HL-60 (cell line): ENCODE measurements at regions not wholly inside any gene's neighbourhood (a gene's known extent, or its start where the extent isn't known, plus 50 kb on each side); places are given as distances from the start of the nearest gene placed in this dataset.

Experiments used
- DNase-seq, 2 experiments: peaks; one replicate each; pipeline ENCODE4 v3.0.0-alpha.2; 2010 to 2020; ENCODE audit warnings: low read depth in 1 of 2, low spot score in 1 of 2
- H3K27ac ChIP-seq: fragments of 250-450 bp; sonication (Bioruptor Pico); replicated peaks from 2 replicates; pipeline ENCODE4 v1.5.1; 2020; ENCODE audit warnings: mild to moderate bottlenecking, moderate library complexity
- H3K27me3 ChIP-seq: fragments of 250-450 bp; sonication (Bioruptor Pico); 2 replicates; pipeline ENCODE4 v1.5.1; 2021; ENCODE audit warnings: mild to moderate bottlenecking, moderate library complexity; ENCODE audit not compliant: insufficient read depth, poor library complexity, severe bottlenecking
- H3K4me3 ChIP-seq: replicated peaks from 2 replicates; pipeline ENCODE4 v1.5.1; 2011; ENCODE audit warnings: mild to moderate bottlenecking, control low read depth, low read length; ENCODE audit not compliant: insufficient read depth
- CTCF ChIP-seq: IDR thresholded peaks from one replicate; pipeline ENCODE4 v1.5.1; 2011; ENCODE audit warnings: low read length, control low read depth, inconsistent platforms; ENCODE audit not compliant: insufficient read depth
- GABPA ChIP-seq: IDR thresholded peaks from 2 replicates; pipeline ENCODE4 v1.6.1; 2012; ENCODE audit warnings: low read depth
- POLR2AphosphoS5 ChIP-seq: IDR thresholded peaks from 2 replicates; pipeline ENCODE4 v1.6.1; 2012; ENCODE audit warnings: low read depth
- REST ChIP-seq: IDR thresholded peaks from 2 replicates; pipeline ENCODE4 v1.6.1; 2012; ENCODE audit warnings: low read depth; ENCODE audit not compliant: insufficient replicate concordance
- SPI1 ChIP-seq: IDR thresholded peaks from 2 replicates; pipeline ENCODE4 v1.6.1; 2012; ENCODE audit warnings: low read depth, mild to moderate bottlenecking, borderline replicate concordance

- TF ChIP-seq POLR2AphosphoS5 (no peak), GABPA (no peak), CTCF (no peak), SPI1 (no peak), REST (no peak)
- H3K27me3 ChIP-seq = no peaks in the 10 kb centered on the region
- H3K27ac ChIP-seq = no peak overlapping the region
- no peak overlapping the region for H3K4me3 ChIP-seq
- DNase-seq = no peak
These were observed 232.8 kb downstream of the TRIML1 start for GRCh38 chr4:188372058-188372457.

GRCh38 chr4:188372829-188373228 lies 233.6 kb downstream of the TRIML1 start:
- Histone ChIP-seq H3K27ac (no peak overlapping the region), H3K27me3 (no peaks in the 10 kb centered on the region), H3K4me3 (no peak overlapping the region)
- no peak for DNase-seq
- no peak for TF ChIP-seq GABPA
- no peak for TF ChIP-seq SPI1
- no peak for TF ChIP-seq REST
- no peak for TF ChIP-seq CTCF
- no peak for TF ChIP-seq POLR2AphosphoS5

- DNase-seq = no peak
These were observed 235.6 kb downstream of the TRIML1 start for GRCh38 chr4:188374871-188375270.

More at GRCh38 chr4:188374871-188375270, 235.6 kb downstream of the TRIML1 start:
- Histone ChIP-seq H3K27me3 (no peaks in the 10 kb centered on the region), H3K27ac (no peak overlapping the region), H3K4me3 (no peak overlapping the region)
- TF ChIP-seq GABPA (no peak), POLR2AphosphoS5 (no peak), SPI1 (no peak), REST (no peak), CTCF (no peak)
